Naive thymus-derived CD4-positive, alpha-beta T cell (primary cell): ENCODE measurements at regions not wholly inside any gene's neighbourhood (a gene's known extent, or its start where the extent isn't known, plus 50 kb on each side); places are given as distances from the start of the nearest gene placed in this dataset.

ENCODE experiments used
- ATAC-seq: fragments of 150-1000 bp; cut with Tn5 transposase; 2 replicates; pipeline ENCODE4 v1.10.0; 2021; ENCODE audit warnings: mild to moderate bottlenecking, moderate library complexity
- CTCF ChIA-PET: fragments of 350-600 bp; sonication (Branson Sonifier 250); formaldehyde crosslinking; loops from one replicate; lab custom pipeline; 2021; ENCODE audit warnings: antibody characterized with exemption; lab: Charles Lee
- POLR2A ChIA-PET: fragments of 350-600 bp; sonication (Branson Sonifier 250); formaldehyde crosslinking; loops from one replicate; lab custom pipeline; 2021; ENCODE audit warnings: antibody characterized with exemption, inconsistent platforms; lab: Charles Lee
- DNase-seq, 9 donors: peaks; one replicate each; pipeline versions ENCODE4 v3.0.0 to v3.0.0-alpha.2; 2020 to 2022; ENCODE audit warnings: mixed read lengths in 1 of 9
- H3K27ac ChIP-seq: one replicate; pipeline ENCODE4 v1.7.0; 2013; ENCODE audit warnings: mild to moderate bottlenecking, low read depth, low read length, moderate library complexity
- H3K27me3 ChIP-seq, 2 donors: one replicate each; pipeline ENCODE4 v1.7.0; 2013; ENCODE audit warnings: low read length in 2 of 2, mild to moderate bottlenecking in 2 of 2, moderate library complexity in 2 of 2; ENCODE audit not compliant: control insufficient read depth in 2 of 2, insufficient read depth in 2 of 2
- H3K36me3 ChIP-seq, 3 experiments: 1 replicate in 2 of 3; 2 replicates in 1 of 3; pipeline ENCODE4 v1.7.0; 2013; ENCODE audit warnings: low read length in 3 of 3, mild to moderate bottlenecking in 3 of 3, moderate library complexity in 1 of 3; ENCODE audit not compliant: insufficient read depth in 3 of 3, control insufficient read depth in 2 of 3
- H3K4me1 ChIP-seq, 2 donors: one replicate each; pipeline ENCODE4 v1.7.0; 2013; ENCODE audit warnings: low read length in 2 of 2, mild to moderate bottlenecking in 2 of 2, moderate library complexity in 1 of 2; ENCODE audit not compliant: control insufficient read depth in 2 of 2, insufficient read depth in 2 of 2
- H3K4me3 ChIP-seq: 2 replicates; pipeline ENCODE4 v1.7.0; 2013; ENCODE audit warnings: mild to moderate bottlenecking, low read length
- H3K9me3 ChIP-seq, 3 experiments: 1 replicate in 2 of 3; 2 replicates in 1 of 3; pipeline ENCODE4 v1.7.0; 2013; ENCODE audit warnings: low read length in 3 of 3; ENCODE audit not compliant: control insufficient read depth in 2 of 3
- H3K27ac Mint-ChIP-seq, 9 donors: one replicate each; pipeline ENCODE4 v1.8.0; 2020 to 2022; ENCODE audit warnings: mixed read lengths in 9 of 9, mild to moderate bottlenecking in 8 of 9, moderate library complexity in 5 of 9, inconsistent platforms in 2 of 9
- H3K27me3 Mint-ChIP-seq, 5 donors: one replicate each; pipeline ENCODE4 v1.8.0; 2021 to 2022; ENCODE audit warnings: mixed read lengths in 5 of 5, mild to moderate bottlenecking in 1 of 5
- H3K36me3 Mint-ChIP-seq, 5 donors: one replicate each; pipeline ENCODE4 v1.8.0; 2020 to 2022; ENCODE audit warnings: mixed read lengths in 5 of 5, mild to moderate bottlenecking in 3 of 5, inconsistent platforms in 1 of 5
- H3K4me1 Mint-ChIP-seq, 7 donors: one replicate each; pipeline ENCODE4 v1.8.0; 2020 to 2022; ENCODE audit warnings: mixed read lengths in 7 of 7, mild to moderate bottlenecking in 3 of 7, inconsistent platforms in 1 of 7
- H3K4me3 Mint-ChIP-seq, 10 donors: one replicate each; pipeline ENCODE4 v1.8.0; 2020 to 2022; ENCODE audit warnings: mild to moderate bottlenecking in 10 of 10, mixed read lengths in 10 of 10, moderate library complexity in 6 of 10, inconsistent platforms in 2 of 10
- H3K9me3 Mint-ChIP-seq, 11 donors: one replicate each; pipeline ENCODE4 v1.8.0; 2020 to 2022; ENCODE audit warnings: mixed read lengths in 11 of 11, mild to moderate bottlenecking in 4 of 11, inconsistent platforms in 1 of 11, moderate library complexity in 1 of 11
- intact Hi-C, 2 donors: fragments of 100-400 bp; cut with micrococcal nuclease; formaldehyde crosslinking; loops; one replicate each; pipeline ENCODE4 v1.15.1; 2023

- ATAC-seq (no peak), DNase-seq (no peak)
- Mint-ChIP-seq H3K9me3 (peaks cover 0 to 24% (median 3%) of the 10 kb centered on the region in 11 donors), H3K27me3 (peaks cover 0 to 3% (median 0%) of the 10 kb centered on the region in 5 donors), H3K27ac (no peak overlapping the region), H3K4me3 (no peak overlapping the region), H3K36me3 (no peaks in the 10 kb centered on the region), H3K4me1 (no peaks in the 10 kb centered on the region)
- POLR2A ChIA-PET = no interaction called here
- CTCF ChIA-PET = interaction anchor here (0.7 kb wide), 1 partner anchor 8 kb away, joined by 8 read pairs; no protein-coding TSS in a partner anchor
- H3K36me3 ChIP-seq = no peaks in the 10 kb centered on the region
- intact Hi-C loops = no loop called here
- H3K27me3 ChIP-seq = no peaks in the 10 kb centered on the region
- no peak overlapping the region for H3K27ac ChIP-seq
- no peaks in the 10 kb centered on the region for H3K9me3 ChIP-seq
- H3K4me1 ChIP-seq = no peaks in the 10 kb centered on the region
- H3K4me3 ChIP-seq = no peak overlapping the region
Observed at GRCh38 chr12:126083926-126084325, 1018.7 kb downstream of the AACS start.

DNA sequence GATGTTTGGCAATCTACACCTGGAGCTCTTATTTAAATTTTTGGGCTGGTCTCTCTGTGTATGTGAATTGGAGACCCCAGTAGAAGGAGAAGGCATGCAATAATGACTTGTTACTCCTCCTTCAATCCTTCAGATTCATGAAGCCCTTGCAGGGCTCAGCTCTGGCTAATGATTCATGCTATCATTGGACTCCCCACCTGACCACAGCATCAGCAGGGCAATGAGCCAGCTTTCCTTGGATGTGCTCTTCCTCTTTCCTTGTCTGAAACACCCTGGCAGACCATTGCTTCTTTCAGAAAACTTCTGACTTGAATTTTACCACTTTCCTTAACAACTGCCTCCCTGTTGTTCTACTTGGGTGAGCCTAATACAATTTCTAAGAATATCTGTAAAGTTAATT is 1019.2 kb downstream of the AACS start:
- Mint-ChIP-seq H3K9me3 (peaks cover under 1 to 29% (median 4%) of the 10 kb centered on the region in 11 donors), H3K27ac (no peak overlapping the region), H3K4me1 (no peaks in the 10 kb centered on the region), H3K4me3 (no peak overlapping the region), H3K27me3 (no peaks in the 10 kb centered on the region), H3K36me3 (no peaks in the 10 kb centered on the region)
- intact Hi-C loops = no loop called here
- DNase-seq (no peak), ATAC-seq (no peak)
- ChIA-PET POLR2A (no interaction called here), CTCF (no interaction called here)
- Histone ChIP-seq H3K36me3 (no peaks in the 10 kb centered on the region), H3K27me3 (no peaks in the 10 kb centered on the region), H3K4me1 (no peaks in the 10 kb centered on the region), H3K9me3 (no peaks in the 10 kb centered on the region), H3K4me3 (no peak overlapping the region), H3K27ac (no peak overlapping the region)

GRCh38 chr12:126086242-126086641 is 1021.0 kb downstream of the AACS start:
- Histone ChIP-seq H3K27me3 (no peaks in the 10 kb centered on the region), H3K27ac (no peak overlapping the region), H3K9me3 (no peaks in the 10 kb centered on the region), H3K4me3 (no peak overlapping the region), H3K4me1 (no peaks in the 10 kb centered on the region), H3K36me3 (no peaks in the 10 kb centered on the region)
- Mint-ChIP-seq H3K4me1 (no peaks in the 10 kb centered on the region), H3K36me3 (no peaks in the 10 kb centered on the region), H3K4me3 (no peak overlapping the region), H3K27me3 (no peaks in the 10 kb centered on the region), H3K9me3 (peaks cover 0 to 27% (median 6%) of the 10 kb centered on the region in 11 donors), H3K27ac (no peak overlapping the region)
- CTCF ChIA-PET = no interaction called here
- ATAC-seq = no peak
- intact Hi-C loops = no loop called here
- POLR2A ChIA-PET = no interaction called here
- DNase-seq = no peak

GRCh38 chr12:126087692-126088091 is 1022.5 kb downstream of the AACS start:
- ChIA-PET POLR2A (no interaction called here), CTCF (no interaction called here)
- no peaks in the 10 kb centered on the region for H3K36me3 ChIP-seq
- H3K4me1 ChIP-seq = no peaks in the 10 kb centered on the region
- no peaks in the 10 kb centered on the region for H3K9me3 ChIP-seq
- Mint-ChIP-seq H3K27me3 (no peaks in the 10 kb centered on the region), H3K27ac (no peak overlapping the region), H3K9me3 (peaks cover 0 to 25% (median 9%) of the 10 kb centered on the region in 11 donors), H3K36me3 (peaks cover 0 to 5% (median 0%) of the 10 kb centered on the region in 5 donors), H3K4me3 (no peak overlapping the region), H3K4me1 (no peaks in the 10 kb centered on the region)
- DNase-seq (no peak), ATAC-seq (no peak)
- no peak overlapping the region for H3K4me3 ChIP-seq
- no peaks in the 10 kb centered on the region for H3K27me3 ChIP-seq
- intact Hi-C loops = no loop called here
- H3K27ac ChIP-seq = no peak overlapping the region

DNA sequence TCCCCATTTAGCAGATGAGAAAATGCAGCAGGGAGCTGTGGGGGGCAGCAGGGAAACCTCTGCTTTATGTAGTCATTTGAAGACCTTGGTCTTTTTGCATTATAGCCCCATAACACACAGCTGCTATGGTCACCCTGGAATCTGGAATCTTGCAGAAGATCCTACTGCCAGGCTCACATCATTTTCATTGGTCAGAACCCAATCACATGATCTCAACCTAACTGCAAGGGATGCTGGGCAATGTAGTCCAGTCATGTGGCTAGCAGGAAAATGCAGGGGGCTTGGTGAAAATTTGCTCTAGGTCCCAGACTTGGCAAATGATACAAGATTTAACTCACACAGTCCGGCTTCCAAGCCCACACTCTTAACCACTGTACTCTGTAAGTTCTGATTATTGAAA is 1028.7 kb downstream of the AACS start:
- ChIA-PET POLR2A (no interaction called here), CTCF (no interaction called here)
- H3K36me3 ChIP-seq = no peaks in the 10 kb centered on the region
- Mint-ChIP-seq H3K27ac (no peak overlapping the region), H3K27me3 (no peaks in the 10 kb centered on the region), H3K4me3 (no peak overlapping the region), H3K9me3 (peaks cover 0 to 25% (median 8%) of the 10 kb centered on the region in 11 donors), H3K36me3 (peaks cover 0 to 5% (median 0%) of the 10 kb centered on the region in 5 donors), H3K4me1 (no peaks in the 10 kb centered on the region)
- H3K27me3 ChIP-seq = no peaks in the 10 kb centered on the region
- no peaks in the 10 kb centered on the region for H3K4me1 ChIP-seq
- H3K27ac ChIP-seq = no peak overlapping the region
- no peak overlapping the region for H3K4me3 ChIP-seq
- H3K9me3 ChIP-seq = no peaks in the 10 kb centered on the region
- ATAC-seq (no peak), DNase-seq (no peak)
- intact Hi-C loops = no loop called here

DNA sequence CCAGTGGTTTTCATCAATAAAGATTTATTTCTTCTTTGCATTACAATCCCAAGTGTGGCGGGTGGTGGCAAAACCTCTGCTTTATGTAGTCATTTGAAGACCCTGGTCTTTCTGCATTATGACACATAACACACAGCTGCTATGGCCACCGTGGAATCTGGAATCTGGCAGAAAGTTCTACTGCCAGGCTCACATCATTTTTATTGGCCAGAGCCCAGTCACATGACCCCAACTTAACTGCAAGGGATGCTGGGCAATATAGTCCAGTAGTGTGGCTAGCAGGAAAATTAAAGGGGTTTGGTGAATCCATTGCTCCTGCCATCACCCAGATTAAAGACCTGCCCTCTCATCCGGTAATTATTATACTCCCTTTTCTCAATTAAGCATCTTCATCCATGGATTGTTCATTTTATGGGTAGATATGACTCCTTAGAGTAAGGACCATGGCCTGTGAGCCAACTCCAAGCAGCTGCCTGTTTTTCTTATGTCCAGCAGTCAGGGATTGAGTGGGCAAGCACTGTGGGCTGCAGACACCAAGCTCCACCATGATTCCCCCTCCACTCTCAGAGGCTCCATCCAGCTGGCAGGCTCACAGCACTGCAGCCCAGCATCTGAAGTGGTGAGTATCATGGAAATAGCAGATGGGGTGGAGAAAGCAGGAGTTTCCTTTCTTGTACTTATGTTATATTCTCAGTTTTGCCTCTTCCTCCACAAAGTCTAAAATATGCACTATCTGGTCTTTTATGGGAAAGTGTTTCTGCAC is 1030.7 kb downstream of the AACS start:
- no peaks in the 10 kb centered on the region for H3K27me3 ChIP-seq
- intact Hi-C loops = no loop called here
- H3K27ac ChIP-seq = no peak overlapping the region
- Mint-ChIP-seq H3K4me1 (no peaks in the 10 kb centered on the region), H3K27me3 (no peaks in the 10 kb centered on the region), H3K4me3 (no peak overlapping the region), H3K27ac (no peak overlapping the region), H3K36me3 (peaks cover 0 to 5% (median 0%) of the 10 kb centered on the region in 5 donors), H3K9me3 (peaks cover 0 to 26% (median 5%) of the 10 kb centered on the region in 11 donors)
- no peak overlapping the region for H3K4me3 ChIP-seq
- no peaks in the 10 kb centered on the region for H3K36me3 ChIP-seq
- H3K4me1 ChIP-seq = no peaks in the 10 kb centered on the region
- CTCF ChIA-PET = interaction anchor here (0.6 kb wide), 1 partner anchor 449 kb away, joined by 4 read pairs; no protein-coding TSS in a partner anchor
- POLR2A ChIA-PET = no interaction called here
- DNase-seq = no peak
- H3K9me3 ChIP-seq = no peaks in the 10 kb centered on the region
- no peak for ATAC-seq

DNA sequence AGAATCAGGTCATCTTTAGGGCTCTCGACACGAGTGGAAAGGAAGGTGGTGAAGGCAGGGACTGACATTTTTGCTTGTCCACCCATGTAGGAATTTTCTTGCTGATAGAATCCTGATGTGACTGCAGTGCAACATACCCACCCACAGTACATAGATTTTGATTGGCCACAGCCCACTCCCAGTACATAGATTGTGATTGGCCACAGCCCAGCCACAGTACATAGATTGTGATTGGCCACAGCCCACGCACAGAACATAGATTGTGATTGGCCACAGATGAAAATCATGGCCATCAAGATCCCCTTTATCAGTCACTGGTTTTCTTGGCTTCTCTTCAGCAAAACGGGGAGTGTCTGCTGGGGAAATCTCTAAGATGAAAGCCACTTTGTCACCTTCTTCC is 1041.5 kb downstream of the AACS start:
- H3K36me3 Mint-ChIP-seq = no peaks in the 10 kb centered on the region
- H3K4me3 Mint-ChIP-seq = no peak overlapping the region
- ChIA-PET POLR2A (no interaction called here), CTCF (no interaction called here)
- H3K4me1 ChIP-seq = no peaks in the 10 kb centered on the region
- H3K36me3 ChIP-seq = no peaks in the 10 kb centered on the region
- H3K9me3 ChIP-seq = no peaks in the 10 kb centered on the region
- intact Hi-C loops = no loop called here
- DNase-seq (no peak), ATAC-seq (no peak)
- H3K9me3 Mint-ChIP-seq = peaks cover 0 to 5% (median 3%) of the 10 kb centered on the region in 11 donors
- H3K27me3 ChIP-seq = no peaks in the 10 kb centered on the region
- H3K4me3 ChIP-seq = no peak overlapping the region
- H3K27ac Mint-ChIP-seq = no peak overlapping the region
- H3K27ac ChIP-seq = no peak overlapping the region
- no peaks in the 10 kb centered on the region for H3K4me1 Mint-ChIP-seq
- H3K27me3 Mint-ChIP-seq = peaks cover 0 to 7% (median 0%) of the 10 kb centered on the region in 5 donors
